GM12891 (cell line): ENCODE measurements at regions not wholly inside any gene's neighbourhood (a gene's known extent, or its start where the extent isn't known, plus 50 kb on each side); places are given as distances from the start of the nearest gene placed in this dataset.

Source experiments
- POLR2A ChIP-seq: IDR thresholded peaks from 2 replicates; pipeline ENCODE4 v1.6.1; 2011; ENCODE audit warnings: low read depth, low read length, control low read depth
- POLR2AphosphoS5 ChIP-seq: IDR thresholded peaks from 2 replicates; pipeline ENCODE4 v1.6.1; 2011; ENCODE audit warnings: low read depth, low read length, control low read depth
- SPI1 ChIP-seq: IDR thresholded peaks from 2 replicates; pipeline ENCODE4 v1.6.1; 2011; ENCODE audit warnings: low read depth, low read length, control low read depth
- TAF1 ChIP-seq: IDR thresholded peaks from 2 replicates; pipeline ENCODE4 v1.6.1; 2011; ENCODE audit warnings: low read depth, low read length, control low read depth

- TF ChIP-seq POLR2A: no peak
- TF ChIP-seq POLR2AphosphoS5: no peak
- TF ChIP-seq TAF1: no peak
- no peak for TF ChIP-seq SPI1
Observed at GRCh38 chr15:77838061-77838460, 205.3 kb upstream of the LINGO1 start.
